Middle frontal gyrus (tissue), 1 donor: ENCODE measurements at regions not wholly inside any gene's neighbourhood (a gene's known extent, or its start where the extent isn't known, plus 50 kb on each side); places are given as distances from the start of the nearest gene placed in this dataset.

Source experiments
- DNase-seq: peaks from one replicate; pipeline ENCODE4 v3.0.0-alpha.2; 2015; ENCODE audit warnings: low spot score; ENCODE audit errors: extremely low spot score

- no peak for DNase-seq
Measured at GRCh38 chr18:78665644-78666043, 314.0 kb upstream of the SALL3 start.

DNA sequence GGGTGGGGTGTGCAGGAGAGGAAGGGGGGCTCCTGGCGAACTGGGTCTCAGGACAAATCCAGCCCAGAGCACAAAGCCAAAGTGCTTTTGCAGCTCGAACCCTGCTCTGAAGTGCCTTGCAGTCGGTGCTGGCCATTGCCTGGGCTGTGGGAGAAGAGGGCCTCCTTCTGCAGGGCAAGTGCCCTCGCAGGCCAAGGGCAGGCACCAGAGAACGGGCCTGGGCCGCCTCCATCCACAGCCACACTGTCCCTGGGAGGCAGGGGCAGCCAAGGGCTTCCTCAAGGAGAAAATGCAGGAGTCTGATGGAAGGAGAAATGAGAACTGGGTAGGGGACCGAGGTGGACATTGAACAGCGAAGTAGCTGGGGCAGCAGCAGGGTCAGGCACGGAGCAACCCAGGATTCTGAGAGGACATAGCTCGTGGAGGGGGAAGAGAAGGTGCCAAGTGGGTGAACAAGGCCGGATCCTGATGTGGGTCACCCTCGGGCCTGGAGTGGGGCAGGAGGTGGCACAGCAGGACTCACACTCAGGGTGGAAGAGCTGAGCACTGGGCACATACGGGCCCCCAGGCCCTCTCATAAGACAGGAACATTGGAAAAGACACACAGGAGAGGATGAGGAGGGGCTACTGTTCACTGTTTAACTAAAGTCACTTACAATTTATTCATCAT is 312.8 kb upstream of the SALL3 start:
- no peak for DNase-seq

DNA sequence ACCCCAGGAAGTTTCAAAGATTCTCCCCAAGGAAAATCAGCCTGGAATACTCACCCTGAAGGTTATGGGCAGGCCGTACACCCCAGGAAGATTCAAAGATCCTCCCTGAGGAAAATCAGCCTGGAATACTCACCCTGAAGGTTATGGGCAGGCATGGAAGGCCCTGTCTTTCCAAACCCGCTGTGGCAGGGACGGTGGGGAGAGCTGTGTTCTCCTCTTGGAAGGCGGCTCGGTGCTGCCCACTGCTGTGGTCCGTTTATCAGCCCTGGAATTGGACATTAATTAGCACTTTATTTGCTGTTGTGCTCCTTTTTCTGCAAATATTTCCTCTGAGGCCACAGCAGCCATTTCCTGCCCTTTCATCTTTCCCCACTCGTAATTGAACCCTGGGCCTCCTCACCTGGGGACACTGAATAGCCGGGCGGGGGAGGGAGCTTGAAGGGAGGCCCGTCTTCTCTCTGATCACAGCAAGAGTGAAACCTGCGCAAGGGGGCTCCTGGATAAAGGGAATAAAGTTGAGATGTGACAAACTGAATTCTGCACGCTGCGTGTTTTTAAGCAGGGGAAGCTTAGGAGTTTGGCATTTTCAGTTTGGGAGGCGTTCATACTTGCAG is 308.7 kb upstream of the SALL3 start:
- no peak for DNase-seq

- DNase-seq = no peak
Measured at GRCh38 chr18:78671551-78671950, 308.1 kb upstream of the SALL3 start.

DNA sequence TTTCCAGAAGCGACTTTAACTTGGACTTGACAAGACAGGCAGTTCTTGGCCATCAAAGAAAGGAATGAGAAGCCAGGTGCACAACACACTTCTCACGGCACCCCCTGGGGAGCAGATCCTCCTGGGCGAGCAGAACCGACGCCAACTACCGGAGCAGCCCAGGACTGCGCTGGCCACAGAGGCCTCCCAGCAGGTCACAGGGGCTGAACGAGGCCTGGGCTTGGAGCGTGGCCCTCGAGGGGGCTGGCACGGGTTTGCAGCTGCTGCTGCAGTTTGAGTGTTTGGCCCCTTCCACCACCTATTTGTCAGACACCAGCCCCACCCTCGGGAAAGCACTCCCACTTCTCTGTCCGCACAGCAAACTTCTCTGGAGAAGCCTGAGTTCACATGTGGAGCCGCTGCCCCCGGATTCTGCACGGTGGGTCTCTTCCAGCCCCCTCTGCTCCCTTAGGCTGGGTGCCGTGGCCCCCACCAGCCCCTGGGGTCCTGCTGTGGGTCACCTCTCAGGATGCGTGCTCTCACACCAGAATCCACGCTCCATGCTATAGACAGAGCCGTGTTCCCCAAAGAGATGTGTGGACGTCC is 306.7 kb upstream of the SALL3 start:
- DNase-seq = no peak

DNA sequence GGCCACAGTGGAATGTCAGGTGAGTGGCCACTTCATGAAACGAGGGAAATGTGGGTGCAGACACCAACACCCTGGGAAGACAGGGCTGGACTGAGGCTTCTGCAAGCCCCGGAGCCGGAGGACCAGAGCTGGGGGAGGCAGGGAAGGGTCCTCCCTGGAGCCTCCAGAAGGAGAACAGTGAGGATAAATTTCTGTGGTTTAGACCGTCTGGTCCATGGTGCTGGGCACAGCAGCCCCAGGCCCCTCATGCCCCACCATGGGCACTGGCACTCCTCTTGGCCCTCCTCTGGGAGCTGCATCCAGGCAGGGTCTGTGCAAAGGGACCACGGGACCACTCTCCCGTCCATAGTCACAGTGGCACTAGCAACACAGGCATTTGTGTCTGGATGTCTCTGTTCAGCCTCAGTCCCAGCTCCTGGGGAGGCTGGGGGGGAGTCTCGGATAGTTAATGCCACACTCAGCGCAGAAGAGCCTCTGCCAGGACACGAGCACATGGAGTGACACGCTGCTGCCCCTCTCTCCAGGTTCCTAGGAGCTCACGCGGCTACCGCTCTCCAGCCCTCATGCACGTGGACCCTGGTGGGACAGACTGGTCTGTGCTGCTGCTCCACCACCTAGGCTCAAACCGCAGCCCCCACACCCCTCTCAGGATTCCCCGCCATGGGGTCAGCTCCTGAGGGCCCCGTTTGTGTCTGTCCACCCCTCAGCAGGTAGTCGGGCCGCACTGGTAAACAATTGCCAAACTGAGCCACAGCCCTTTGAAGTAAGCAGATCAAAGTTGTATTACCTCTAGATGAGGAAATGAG is 305.9 kb upstream of the SALL3 start:
- DNase-seq = no peak

DNA sequence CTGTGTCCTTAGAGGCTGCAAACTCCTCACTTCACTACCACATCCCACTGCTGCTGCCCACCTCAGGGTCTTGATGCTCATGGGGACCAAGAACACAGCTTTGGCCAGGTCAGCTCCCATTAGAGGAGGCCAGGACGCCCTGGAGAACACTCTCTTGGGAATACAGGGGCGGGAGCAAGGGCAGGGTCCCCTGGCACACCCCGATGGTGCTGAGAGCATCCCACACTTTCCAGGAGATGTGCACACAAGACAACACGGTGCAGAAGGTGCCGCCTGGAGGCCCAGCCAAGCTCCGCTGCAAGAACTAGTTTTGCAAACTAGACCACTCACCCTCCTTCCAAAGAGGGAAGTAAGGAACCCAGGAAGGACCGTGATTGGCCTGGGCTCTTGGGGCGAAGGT is 304.4 kb upstream of the SALL3 start:
- DNase-seq = no peak

- no peak for DNase-seq
Measured at GRCh38 chr18:78676622-78677482, 302.8 kb upstream of the SALL3 start.

- DNase-seq = no peak
Measured at GRCh38 chr18:78677483-78678317, 301.9 kb upstream of the SALL3 start.

GRCh38 chr18:78678318-78678695 is 301.3 kb upstream of the SALL3 start:
- DNase-seq = no peak

- DNase-seq = no peak
Measured at GRCh38 chr18:78679031-78679430, 300.6 kb upstream of the SALL3 start.

DNA sequence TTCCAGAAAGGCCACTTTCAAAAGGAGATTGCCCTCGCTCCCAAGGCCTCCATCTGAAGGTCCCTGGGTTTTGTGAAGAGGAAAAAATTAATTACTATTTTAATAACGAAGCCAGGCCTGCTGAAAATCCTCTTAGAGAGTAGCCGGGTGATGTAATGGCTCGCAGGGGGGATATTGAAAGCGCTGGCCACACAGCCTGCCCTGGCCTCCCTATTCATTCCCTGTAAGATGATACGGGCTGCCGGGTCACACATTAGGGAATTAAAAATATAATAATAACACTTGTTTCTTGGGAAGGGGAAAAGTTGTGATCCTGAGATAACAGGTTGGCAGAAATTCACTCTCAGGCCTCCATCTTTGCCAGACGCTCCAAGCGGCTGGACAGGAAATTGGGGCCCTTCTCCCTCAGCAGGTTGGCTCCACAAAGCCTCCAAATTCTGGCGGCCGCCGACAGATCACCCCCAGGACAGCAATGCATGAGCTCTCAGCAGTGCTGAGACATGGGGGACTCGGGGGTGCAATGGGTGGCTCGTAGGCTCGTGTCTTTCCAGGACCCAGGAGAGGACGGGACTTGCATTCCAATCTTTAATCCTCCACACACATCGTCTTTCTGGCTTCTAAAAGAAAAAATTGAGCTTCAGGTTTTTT is 299.9 kb upstream of the SALL3 start:
- no peak for DNase-seq

- DNase-seq = no peak
Measured at GRCh38 chr18:78681396-78681795, 298.2 kb upstream of the SALL3 start.

DNA sequence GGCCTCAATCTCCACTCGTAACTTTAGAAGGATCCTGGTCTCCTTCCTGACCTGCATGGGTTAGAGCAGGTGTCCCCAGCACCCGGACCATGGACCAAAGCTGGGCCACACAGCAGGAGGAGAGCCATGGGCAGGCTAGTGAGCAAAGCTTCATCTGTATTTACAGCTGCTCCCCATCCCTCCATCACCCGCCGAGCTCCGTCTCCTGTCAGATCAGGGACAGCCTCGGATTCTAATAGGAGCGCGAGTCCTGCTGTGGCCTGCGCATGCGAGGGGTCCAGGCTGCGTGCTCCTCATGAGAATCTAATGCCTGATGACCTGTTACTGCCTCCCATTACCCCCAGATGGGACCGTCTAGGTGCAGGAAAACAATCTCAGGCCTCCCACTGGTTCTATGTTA is 297.7 kb upstream of the SALL3 start:
- DNase-seq = no peak

DNA sequence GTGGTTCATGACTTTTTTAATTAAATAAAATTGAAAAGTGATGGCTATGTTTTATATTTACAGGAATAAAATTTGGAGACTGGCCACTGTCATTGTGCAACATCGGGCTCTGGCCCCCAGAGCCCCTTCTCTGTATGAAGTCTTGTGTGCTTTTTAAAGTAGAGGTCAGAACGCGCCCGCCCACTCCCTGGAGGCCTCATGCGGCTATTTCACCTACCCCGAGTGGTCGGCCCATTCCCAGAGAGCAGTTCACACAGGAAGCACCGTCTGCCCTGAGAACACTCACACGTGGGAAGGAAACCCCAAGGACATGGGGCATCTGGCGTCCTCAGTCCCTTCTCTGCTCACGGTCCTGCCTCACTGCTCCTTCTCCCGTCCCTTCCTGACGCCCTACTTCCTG is 296.9 kb upstream of the SALL3 start:
- no peak for DNase-seq

DNA sequence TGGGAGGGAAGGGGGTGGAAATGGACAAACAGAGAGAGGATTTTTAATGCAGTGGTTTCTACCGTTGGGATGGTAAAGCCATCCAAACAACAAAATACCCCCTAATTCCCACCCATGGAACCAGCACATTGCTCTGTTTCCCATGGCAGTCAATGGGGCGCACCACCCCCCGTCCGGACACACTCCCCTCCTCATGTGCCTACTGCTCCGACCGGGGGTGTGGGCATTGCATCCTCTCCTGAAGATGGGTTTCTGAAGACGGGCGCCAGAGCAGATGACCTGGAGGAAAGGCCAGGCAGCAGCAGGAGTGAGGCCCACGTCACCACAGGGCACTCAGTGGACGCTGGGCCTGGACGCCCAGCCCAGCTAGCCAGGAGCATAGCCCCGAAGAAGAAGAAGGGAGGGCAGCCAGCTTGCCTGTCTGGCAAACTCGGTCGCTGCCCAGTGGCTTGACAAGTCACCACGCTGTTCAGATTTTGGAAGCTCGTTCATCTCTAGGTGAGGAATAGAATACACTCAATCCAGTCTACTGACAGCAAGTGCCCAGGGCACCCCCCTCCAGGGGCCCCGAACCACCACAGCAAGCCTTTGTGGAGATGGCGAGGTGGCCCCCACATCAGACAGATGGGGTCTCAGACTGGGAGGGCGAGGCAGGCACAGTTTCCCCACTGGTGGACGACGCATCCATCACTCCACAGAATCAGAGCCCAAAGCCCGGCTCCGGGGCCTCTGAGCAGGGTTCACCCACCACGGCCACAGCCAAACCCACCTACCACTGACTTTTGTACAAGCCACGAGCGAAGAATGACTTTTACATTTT is 296.2 kb upstream of the SALL3 start:
- no peak for DNase-seq

GRCh38 chr18:78685250-78685979 is 294.2 kb upstream of the SALL3 start:
- no peak for DNase-seq

DNA sequence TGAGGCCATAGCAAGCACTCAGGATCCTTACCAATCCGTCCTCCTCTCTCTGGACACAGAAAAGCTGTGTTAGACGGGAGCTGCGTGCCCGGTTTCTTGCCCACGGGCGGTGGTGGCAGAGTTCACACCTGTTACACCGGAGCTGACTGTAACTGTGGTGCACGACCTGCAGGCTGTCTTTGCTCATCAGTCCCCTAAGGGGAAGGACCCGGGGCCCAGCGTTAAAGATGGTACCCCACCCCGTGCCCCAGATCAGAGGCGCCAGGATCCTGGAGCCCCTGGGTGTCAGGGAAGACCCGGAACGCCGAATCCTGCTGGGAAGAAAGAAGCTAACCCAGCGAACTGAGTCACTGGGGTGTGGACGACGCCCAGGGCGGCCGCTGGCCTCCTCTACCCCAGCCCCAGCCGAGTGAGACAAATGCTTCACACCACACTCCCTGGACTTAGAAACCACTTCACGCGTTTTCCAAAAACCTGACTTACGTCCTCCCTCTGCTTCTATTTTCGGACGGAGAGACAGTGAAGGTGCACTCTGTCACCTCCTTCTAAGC is 293.6 kb upstream of the SALL3 start:
- no peak for DNase-seq
